Upper lobe of left lung (tissue), 4 donors: ENCODE measurements at regions not wholly inside any gene's neighbourhood (a gene's known extent, or its start where the extent isn't known, plus 50 kb on each side); places are given as distances from the start of the nearest gene placed in this dataset.
"Not testable (repeated sequence)": the region's sequence is repeated elsewhere in the genome, so short reads cannot be mapped to it uniquely, and the experiment has no call there.

Experiments
- CTCF ChIP-seq, 6 experiments: fragments of 450-650 bp in 4 of 6; fragments of 200-600 bp in 2 of 6; sonication (generic) in 2 of 6; IDR thresholded peaks; one replicate each; pipeline ENCODE4 v1.5.1; 2016 to 2019; ENCODE audit warnings: antibody characterized with exemption in 6 of 6
- EP300 ChIP-seq, 4 donors: sonication (generic); formaldehyde crosslinking; IDR thresholded peaks; one replicate each; pipeline ENCODE4 v1.5.1; 2017; ENCODE audit warnings: antibody characterized with exemption in 4 of 4, control low read depth in 2 of 4
- POLR2A ChIP-seq, 4 donors: fragments of 450-650 bp; IDR thresholded peaks; one replicate each; pipeline ENCODE4 v1.5.1; 2016 to 2017; ENCODE audit warnings: antibody characterized with exemption in 4 of 4, mild to moderate bottlenecking in 2 of 4
- POLR2AphosphoS5 ChIP-seq, 2 donors: sonication (generic); formaldehyde crosslinking; IDR thresholded peaks; one replicate each; pipeline ENCODE4 v1.5.1; 2017; ENCODE audit warnings: antibody characterized with exemption in 2 of 2

- not testable (repeated sequence) for TF ChIP-seq CTCF, POLR2A, EP300, POLR2AphosphoS5 (IDR thresholded peaks at IDR 0.05)
These were observed 471.2 kb upstream of the NDN start for GRCh38 chr15:24158306-24158705.
